ENCODE measurements at regions not wholly inside any gene's neighbourhood (a gene's known extent, or its start where the extent isn't known, plus 50 kb on each side); places are given as distances from the start of the nearest gene placed in this dataset.

GRCh38 chr2:21406386-21406785, 282.6 kb downstream of the TDRD15 start:
- no peak overlapping the region for H3K27ac ChIP-seq
- no peaks in the 10 kb centered on the region for H3K4me1 ChIP-seq
- DNase-seq (no peak), ATAC-seq (no peak)
- no peaks in the 10 kb centered on the region for H3K9me3 ChIP-seq
- H3K27me3 ChIP-seq, result no peaks in the 10 kb centered on the region
- H3K36me3 ChIP-seq, result no peaks in the 10 kb centered on the region
- H3K4me3 ChIP-seq, result no peak overlapping the region
- intact Hi-C loops (cut with DNase I), result no loop called here
- TF ChIP-seq CTCF (IDR thresholded peaks at IDR 0.05), result no peak

GRCh38 chr2:21406911-21407310, 283.1 kb downstream of the TDRD15 start:
- Histone ChIP-seq H3K4me3 (no peak overlapping the region), H3K9me3 (no peaks in the 10 kb centered on the region), H3K4me1 (no peaks in the 10 kb centered on the region), H3K27ac (no peak overlapping the region), H3K36me3 (no peaks in the 10 kb centered on the region), H3K27me3 (no peaks in the 10 kb centered on the region)
- intact Hi-C loops (cut with DNase I), result no loop called here
- TF ChIP-seq CTCF (IDR thresholded peaks at IDR 0.05), result no peak
- DNase-seq (no peak), ATAC-seq (no peak)

GRCh38 chr2:21407851-21408250, 284.1 kb downstream of the TDRD15 start:
- Histone ChIP-seq H3K36me3 (no peaks in the 10 kb centered on the region), H3K27me3 (no peaks in the 10 kb centered on the region), H3K27ac (no peak overlapping the region), H3K4me1 (no peaks in the 10 kb centered on the region), H3K4me3 (no peak overlapping the region), H3K9me3 (no peaks in the 10 kb centered on the region)
- intact Hi-C loops (cut with DNase I), result no loop called here
- no peak for ATAC-seq
- no peak for DNase-seq
- no peak for TF ChIP-seq CTCF (IDR thresholded peaks at IDR 0.05)

- DNase-seq (no peak), ATAC-seq (no peak)
- intact Hi-C loops (cut with DNase I), result no loop called here
- Histone ChIP-seq H3K36me3 (no peaks in the 10 kb centered on the region), H3K27me3 (no peaks in the 10 kb centered on the region), H3K27ac (no peak overlapping the region), H3K9me3 (no peaks in the 10 kb centered on the region), H3K4me1 (no peaks in the 10 kb centered on the region), H3K4me3 (no peak overlapping the region)
- TF ChIP-seq CTCF (IDR thresholded peaks at IDR 0.05), result no peak
Measured at GRCh38 chr2:21411741-21412140, 288.0 kb downstream of the TDRD15 start.

GRCh38 chr2:21412944-21413443, 289.2 kb downstream of the TDRD15 start:
- DNase-seq (no peak), ATAC-seq (no peak)
- no peak overlapping the region for H3K27ac ChIP-seq
- no peak overlapping the region for H3K4me3 ChIP-seq
- H3K27me3 ChIP-seq, result no peaks in the 10 kb centered on the region
- no peaks in the 10 kb centered on the region for H3K9me3 ChIP-seq
- no peaks in the 10 kb centered on the region for H3K36me3 ChIP-seq
- TF ChIP-seq CTCF (IDR thresholded peaks at IDR 0.05), result no peak
- H3K4me1 ChIP-seq, result no peaks in the 10 kb centered on the region
- intact Hi-C loops (cut with DNase I), result no loop called here
